HG02678 (cell line): ENCODE measurements at regions not wholly inside any gene's neighbourhood (a gene's known extent, or its start where the extent isn't known, plus 50 kb on each side); places are given as distances from the start of the nearest gene placed in this dataset.

ENCODE experiments used
- ATAC-seq: cut with Tn5 transposase; IDR thresholded peaks from one replicate; pipeline ENCODE4 v1.9.1; 2021; ENCODE audit warnings: mild to moderate bottlenecking, moderate library complexity; ENCODE audit not compliant: unreplicated experiment

- ATAC-seq, result no peak
Observed at GRCh38 chr1:195941795-195942194, 666.4 kb downstream of the KCNT2 start.

- ATAC-seq, result no peak
Observed at GRCh38 chr1:195941314-195941713, 666.9 kb downstream of the KCNT2 start.

GRCh38 chr1:195939844-195940243 is 668.4 kb downstream of the KCNT2 start:
- no peak for ATAC-seq

- ATAC-seq, result no peak
Observed at GRCh38 chr1:195934817-195935553, 673.3 kb downstream of the KCNT2 start.

GRCh38 chr1:195933835-195934234 is 674.4 kb downstream of the KCNT2 start:
- no peak for ATAC-seq

GRCh38 chr1:195915826-195916225 is 692.4 kb downstream of the KCNT2 start:
- no peak for ATAC-seq

GRCh38 chr1:195909061-195909460 is 699.2 kb downstream of the KCNT2 start:
- no peak for ATAC-seq

- no peak for ATAC-seq
Observed at GRCh38 chr1:195908121-195908520, 700.1 kb downstream of the KCNT2 start.

GRCh38 chr1:195903203-195903602 is 705.0 kb downstream of the KCNT2 start:
- no peak for ATAC-seq

- no peak for ATAC-seq
Observed at GRCh38 chr1:195902779-195903178, 705.5 kb downstream of the KCNT2 start.

GRCh38 chr1:195899762-195900352 is 708.4 kb downstream of the KCNT2 start:
- no peak for ATAC-seq

- ATAC-seq, result no peak
Observed at GRCh38 chr1:195898924-195899323, 709.3 kb downstream of the KCNT2 start.

GRCh38 chr1:195898373-195898772 is 709.9 kb downstream of the KCNT2 start:
- ATAC-seq, result no peak

- no peak for ATAC-seq
Observed at GRCh38 chr1:195897076-195897475, 711.2 kb downstream of the KCNT2 start.

GRCh38 chr1:195894411-195894810 is 713.8 kb downstream of the KCNT2 start:
- ATAC-seq, result no peak

GRCh38 chr1:195886000-195886399 is 722.2 kb downstream of the KCNT2 start:
- no peak for ATAC-seq

- ATAC-seq, result no peak
Observed at GRCh38 chr1:195878478-195878877, 729.8 kb downstream of the KCNT2 start.

GRCh38 chr1:195876792-195877191 is 731.4 kb downstream of the KCNT2 start:
- ATAC-seq, result no peak

GRCh38 chr1:195872376-195872775 is 735.9 kb downstream of the KCNT2 start:
- no peak for ATAC-seq

GRCh38 chr1:195867638-195868037 is 740.6 kb downstream of the KCNT2 start:
- ATAC-seq, result no peak

GRCh38 chr1:195866781-195867222 is 741.4 kb downstream of the KCNT2 start:
- no peak for ATAC-seq

GRCh38 chr1:195866091-195866780 is 742.0 kb downstream of the KCNT2 start:
- no peak for ATAC-seq
